HG02623 (cell line): ENCODE measurements at regions not wholly inside any gene's neighbourhood (a gene's known extent, or its start where the extent isn't known, plus 50 kb on each side); places are given as distances from the start of the nearest gene placed in this dataset.

ENCODE experiments used
- ATAC-seq: cut with Tn5 transposase; IDR thresholded peaks from one replicate; pipeline ENCODE4 v1.9.1; 2021; ENCODE audit warnings: moderate library complexity; ENCODE audit not compliant: unreplicated experiment

DNA sequence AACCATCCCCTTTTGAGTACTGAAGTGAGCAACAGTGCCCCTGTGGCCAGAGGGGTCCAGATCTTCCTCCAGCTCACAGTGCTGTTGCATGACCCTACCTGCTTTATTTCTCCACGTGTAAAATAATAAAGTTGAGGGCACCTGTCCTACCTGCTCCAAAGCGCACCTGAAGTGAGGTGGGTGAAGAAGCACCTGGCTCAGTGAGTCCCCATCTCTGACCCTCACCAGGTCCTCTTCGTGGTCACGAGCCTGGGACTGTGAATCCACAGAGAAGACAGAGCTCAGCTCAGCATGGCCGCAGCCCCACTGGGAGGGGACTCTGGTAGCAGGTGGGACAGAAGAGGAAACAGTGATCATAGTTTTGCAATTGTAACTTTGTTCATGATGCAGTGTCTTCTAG is 976.7 kb upstream of the TMEM132C start:
- ATAC-seq, result no peak

DNA sequence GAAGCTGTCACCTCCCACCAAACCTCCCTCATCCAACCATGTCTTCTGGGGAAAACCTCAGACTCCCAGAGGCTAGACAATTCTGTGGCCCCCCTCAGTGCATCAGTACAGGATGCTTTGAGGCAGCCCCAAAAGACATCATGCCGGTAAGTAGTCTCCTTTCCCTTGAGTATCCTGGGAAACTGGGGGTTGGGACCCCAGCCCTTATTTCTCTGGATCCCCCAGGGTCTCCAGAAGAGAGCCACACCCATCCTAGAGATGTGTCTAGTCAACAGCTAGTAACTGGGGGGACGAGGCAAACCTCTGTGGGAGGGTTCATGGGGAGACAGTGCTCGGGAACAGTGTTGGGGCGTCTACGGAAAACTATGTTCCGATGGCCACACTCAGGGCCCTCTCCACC is 974.2 kb upstream of the TMEM132C start:
- ATAC-seq, result no peak

DNA sequence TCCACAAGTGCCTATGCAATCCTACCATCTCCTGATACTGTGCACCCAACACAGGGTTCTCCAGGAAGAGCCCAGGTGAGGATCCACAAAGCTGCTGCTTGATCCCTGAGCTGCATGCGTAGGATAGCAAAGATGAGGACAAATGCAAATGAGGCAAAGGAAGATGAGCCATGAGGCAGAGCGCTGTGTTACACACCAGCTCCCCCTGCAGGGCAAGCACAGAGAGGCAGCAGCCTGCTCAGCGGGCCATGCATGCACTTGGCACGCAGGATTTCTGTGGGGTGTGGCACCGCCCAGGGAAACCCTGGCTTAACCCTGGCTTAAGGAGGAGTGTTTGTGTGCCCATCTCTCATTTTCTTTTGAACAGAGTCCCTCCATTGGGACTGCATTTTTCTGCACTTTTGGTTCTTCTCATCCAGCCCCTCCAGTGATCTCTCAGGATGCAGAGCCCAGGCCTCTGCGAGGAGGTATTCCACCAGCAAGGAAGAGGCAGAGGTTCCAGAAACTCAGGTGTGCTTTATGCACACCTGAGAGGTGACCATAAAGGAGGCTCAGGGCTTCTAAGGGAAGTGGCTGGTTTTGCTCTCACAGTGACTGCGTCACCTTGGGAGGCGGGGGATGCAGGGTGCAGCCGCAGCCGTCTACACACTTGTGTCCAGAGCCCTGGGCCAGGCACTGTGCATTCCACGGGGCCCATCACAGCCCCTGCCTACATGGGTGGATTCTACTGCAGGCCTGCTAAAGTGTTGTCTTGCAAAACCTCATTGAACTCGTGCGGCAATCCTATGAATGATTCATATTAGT is 973.3 kb upstream of the TMEM132C start:
- no peak for ATAC-seq

DNA sequence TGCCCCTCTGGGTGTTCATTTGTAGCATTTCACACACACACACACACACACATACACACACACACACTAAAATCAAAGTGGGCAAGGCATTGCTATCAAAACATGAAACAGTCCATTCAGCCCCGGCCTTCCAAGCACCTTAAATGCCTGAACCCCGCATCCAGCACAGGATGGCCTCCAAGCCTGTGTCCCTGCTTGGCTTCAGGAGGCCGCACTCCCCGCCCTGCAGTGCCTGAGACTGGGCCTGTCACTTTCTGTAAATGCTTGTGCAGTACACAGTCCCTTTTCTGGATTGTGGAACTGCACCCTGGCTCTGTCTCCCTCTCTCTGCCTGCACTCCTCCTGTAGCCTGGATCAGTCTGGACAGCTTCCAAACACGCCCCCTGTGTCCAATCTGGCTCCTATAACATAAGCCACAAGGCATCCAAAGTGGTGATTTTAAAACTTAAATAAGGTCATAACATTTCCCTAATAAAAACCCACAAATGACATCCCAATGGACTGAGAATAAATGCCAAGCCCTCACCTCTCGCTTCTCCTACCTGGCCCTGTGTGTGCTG is 972.2 kb upstream of the TMEM132C start:
- ATAC-seq, result no peak

DNA sequence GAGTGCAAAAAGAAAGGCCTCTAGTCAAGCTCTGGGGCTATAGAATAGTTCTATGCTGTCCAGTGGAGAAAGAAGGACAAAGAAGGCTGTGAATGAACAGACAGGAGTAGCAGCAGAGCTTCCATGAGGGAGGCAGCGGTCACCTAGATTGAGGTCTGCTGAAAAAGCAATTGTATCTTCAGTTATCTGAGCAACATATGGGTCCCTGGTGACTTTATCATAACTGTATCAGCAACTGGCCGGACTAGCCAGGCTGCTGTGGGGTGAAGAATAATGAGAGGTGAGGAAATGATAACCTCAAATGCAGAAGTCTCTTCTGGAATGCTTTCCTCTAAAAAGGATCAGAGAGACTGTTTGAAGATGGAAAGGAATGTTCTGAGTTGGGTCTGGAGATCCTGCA is 971.3 kb upstream of the TMEM132C start:
- no peak for ATAC-seq

DNA sequence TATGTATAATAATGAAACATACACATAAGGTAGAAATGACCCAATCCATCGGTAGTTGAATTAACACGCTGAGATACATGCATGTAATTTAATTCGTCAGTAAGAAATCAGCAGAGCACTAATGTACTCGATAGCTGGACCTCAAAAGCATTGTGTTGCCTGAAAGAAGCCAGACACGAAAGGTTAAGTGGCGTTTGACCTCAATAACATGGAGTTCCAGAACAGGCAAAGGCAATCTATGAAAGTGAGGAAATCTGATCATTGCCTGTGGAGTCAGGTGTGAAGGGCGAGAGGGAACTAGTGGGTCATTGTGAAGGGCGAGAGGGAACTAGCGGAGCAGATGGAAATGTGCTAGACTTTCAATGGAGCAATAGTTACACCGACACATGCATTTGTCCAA is 970.4 kb upstream of the TMEM132C start:
- no peak for ATAC-seq

DNA sequence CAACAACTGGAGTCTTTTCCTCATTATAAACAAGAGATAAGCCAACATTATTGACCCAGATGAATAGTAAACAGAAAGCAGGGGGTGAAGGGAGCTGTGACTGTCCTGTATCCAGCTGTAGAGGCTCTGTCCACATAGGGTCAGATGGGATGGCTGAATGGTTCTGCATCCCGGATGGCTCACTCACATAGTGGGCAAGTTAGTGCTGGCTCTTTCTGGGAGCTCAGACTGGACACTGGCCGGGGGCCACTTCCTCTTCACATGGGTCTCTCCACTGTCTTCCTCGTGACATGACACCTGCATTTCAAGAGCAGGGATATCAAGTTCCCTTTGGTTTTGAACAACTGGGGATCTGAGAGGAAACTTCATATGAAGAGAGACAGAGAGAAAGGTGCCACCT is 969.6 kb upstream of the TMEM132C start:
- no peak for ATAC-seq

DNA sequence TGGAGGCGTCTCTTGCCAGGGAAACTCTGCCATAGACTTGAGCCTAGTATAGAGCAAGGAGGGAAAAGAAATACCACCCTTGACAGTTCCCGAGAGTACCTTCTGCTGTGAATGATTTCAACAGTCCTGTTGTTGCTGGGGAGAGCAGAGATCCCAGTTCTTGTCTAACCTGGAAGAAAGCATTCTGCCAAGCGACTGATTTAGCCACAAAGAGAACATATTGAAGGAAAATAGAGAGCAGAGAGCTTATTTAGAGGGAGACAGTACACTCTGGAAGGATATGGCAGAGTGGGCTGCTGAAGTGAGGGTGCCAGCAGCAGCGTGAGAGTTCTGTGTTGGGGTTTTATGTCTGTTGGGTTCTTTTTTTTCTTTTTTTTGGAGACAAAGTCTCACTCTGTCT is 966.9 kb upstream of the TMEM132C start:
- ATAC-seq, result no peak

DNA sequence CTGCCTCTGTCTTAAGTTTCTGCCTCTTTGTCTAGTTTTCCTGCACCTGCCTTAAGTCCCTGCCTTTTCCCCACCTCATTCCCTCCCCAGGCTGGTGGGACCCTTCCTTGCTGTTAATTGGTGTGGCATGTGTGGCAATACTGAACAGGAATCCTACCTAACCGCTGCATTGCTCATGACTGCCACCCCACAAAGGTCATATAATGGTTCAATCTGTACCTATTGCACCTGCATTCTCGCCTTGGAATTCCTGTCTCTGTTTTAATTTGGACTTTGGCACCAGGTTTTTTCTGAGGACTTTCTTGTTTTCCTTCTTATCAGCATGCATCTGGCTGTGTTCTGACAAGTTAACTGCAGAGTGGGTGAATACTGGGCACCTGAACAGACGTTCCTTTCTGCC is 966.2 kb upstream of the TMEM132C start:
- ATAC-seq, result no peak

DNA sequence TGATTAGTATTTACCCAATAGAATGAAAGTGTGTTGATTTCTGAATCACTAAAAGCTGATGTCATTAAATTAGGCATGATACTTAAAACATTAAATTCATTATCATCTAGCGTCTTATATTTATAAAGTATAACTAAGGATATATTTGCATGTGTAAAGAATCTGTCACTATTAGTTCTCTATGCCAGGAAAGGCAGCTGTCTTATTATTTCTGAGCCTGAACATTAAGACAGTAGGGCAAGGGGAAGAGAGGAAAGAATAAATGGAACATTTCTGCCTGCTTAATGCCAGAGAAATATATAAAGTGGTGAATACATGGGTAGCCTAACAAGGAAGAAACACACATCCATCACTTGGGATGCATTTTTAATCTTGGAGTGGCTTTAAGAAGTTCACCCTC is 965.1 kb upstream of the TMEM132C start:
- no peak for ATAC-seq

DNA sequence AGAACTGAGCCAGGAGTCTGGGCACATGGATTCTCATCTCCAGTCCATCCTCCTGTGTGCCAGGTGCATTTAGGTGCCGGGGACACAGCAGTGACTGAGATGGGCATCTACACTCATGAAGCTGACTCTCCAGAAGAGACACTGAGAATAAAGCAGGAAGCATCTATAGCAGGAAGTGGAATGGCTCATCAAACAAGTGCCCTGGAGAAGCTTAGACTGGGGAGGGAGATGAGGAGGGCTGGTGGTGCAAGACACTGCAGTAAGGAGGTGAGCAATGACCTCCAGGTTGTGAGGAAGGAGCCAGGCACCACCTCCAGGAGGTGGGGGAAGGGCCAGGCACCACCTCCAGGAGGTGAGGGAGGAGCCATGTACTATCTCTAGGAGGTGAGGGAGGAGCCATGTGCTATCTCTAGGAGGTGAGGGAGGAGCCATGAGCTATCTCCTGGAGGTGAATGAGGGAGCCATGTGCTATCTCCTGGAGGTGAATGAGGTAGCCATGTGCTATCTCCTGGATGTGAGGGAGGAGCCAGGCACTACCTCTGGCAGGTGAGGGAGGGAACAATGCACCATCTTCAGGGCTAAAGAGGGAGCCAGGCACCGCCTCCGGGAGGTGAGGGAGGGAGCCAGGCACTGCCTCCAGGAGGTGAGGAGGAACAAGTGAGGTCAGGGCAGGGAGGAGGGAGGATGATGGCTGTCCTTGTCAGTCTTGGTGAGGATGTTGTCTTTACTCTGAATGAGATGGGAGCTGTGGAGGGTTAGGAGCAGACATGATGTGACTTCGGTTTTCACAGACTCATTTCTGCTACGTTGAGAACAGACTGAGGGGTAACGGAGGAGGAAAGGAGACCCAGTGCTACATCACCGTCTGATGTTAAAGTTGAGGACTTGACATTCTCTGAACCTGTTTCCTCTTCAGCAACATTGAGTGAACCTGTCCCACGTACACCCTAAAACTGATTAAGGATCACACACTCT is 961.9 kb upstream of the TMEM132C start:
- ATAC-seq, result no peak

DNA sequence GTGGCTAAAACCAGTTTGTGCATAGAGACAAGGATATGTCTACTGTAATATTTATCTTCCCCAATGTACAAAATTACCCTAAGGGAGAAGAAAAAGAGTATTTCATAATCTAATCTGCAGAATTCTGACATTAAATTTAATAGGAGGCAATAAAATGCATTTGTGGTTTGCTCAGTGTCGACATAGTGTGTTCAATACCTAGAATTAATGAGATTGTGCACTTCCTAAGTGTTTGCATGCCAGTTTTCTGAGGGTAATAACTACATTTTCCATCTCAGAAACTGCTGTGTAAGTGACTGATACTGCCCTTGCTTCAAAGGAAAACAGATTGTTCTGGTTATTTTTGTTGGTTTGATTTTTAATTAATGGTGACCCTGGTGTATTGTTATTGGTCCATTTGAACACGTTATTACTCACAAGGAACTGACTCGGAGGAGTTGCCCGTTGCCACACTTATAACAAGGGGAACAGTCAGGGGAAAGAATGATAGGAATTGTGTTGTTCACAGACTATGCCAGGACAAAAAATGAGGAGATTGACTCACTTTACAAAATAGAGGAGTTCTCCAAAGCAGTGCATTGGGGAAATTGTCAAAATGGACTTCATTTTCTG is 960.3 kb upstream of the TMEM132C start:
- ATAC-seq, result no peak

DNA sequence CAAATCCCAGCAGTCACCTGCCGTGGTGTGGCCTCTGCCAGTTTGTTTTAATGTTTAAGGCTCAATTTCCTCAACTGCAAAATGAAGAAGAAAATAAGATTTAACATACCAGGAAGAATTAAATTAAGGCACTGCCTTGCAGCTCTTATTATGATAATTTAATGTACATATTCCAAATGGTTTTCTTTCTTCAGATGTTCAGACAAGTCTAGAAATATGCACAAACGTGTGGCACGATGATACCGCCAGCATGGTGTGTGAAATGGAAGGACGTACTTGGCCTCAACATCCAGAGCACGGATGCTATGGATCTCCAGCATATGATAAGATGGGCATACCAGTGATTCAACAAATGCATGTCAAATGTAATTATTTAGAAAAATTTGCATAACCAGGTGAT is 959.4 kb upstream of the TMEM132C start:
- no peak for ATAC-seq

DNA sequence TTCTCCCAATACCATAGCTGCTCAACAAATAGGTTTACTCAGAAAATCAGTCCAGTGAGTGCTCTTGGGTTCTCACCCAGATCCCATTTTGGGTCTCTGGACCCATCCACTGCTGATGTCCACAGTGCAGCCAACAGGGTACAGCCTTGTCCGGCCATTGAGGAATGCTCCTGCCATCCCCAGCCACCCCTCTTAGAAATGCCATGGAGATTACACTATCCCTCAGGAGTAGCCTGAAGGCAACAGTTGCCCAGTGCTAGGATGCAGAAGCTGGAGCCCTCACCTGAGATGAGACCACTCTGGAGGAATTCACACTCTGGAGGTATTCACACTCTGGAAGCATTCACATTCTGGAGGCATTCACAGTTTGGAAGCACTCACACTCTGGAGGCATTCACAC is 958.8 kb upstream of the TMEM132C start:
- no peak for ATAC-seq

DNA sequence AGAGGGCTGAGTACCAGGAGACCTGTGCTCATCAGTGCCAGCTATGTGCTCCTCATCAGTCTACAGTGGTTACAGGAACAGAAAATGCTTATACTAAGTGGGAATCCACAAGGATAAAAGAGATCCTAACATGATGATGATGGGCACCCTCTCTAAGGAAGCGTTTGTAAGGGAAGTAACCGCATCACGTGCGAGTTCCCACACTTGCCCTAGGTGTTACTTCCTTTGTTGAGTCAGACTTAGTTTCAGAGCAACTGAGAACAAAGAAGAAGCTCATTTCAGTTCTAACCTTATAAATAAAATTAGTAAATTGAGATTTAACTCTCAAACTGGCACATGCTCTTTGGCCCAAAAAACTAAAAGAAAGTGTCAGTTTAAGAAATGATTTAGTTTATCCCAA is 956.4 kb upstream of the TMEM132C start:
- ATAC-seq, result no peak

DNA sequence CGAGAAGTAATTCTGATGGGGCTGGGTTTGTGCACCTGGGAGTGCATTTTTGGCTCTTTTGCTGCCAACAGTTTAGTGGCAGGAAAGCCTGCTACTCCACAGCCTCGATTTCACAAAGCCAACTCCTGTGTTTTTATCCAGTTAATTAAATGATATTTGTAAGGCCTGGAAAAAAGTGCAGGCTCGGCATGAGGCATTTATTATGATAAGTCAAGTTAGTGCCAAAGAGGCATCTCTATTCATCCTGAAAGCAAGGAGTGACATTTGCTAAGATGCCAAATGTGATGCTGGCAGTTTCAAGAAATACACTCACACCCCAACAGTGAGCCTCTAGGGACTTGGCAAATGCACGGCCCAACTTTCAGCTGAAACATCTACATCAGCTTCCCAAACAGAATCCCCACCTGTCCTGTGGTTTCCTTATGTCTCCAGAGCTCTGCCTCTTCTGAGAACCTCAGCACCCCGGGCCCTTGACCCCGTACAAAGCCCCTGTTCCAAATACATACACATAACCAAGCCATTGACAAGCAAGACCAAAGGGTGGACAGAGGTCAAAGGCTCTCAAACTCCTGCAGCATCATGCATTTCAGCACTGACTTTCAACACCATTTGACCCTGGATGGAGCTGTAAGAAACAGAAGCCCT is 955.1 kb upstream of the TMEM132C start:
- no peak for ATAC-seq

DNA sequence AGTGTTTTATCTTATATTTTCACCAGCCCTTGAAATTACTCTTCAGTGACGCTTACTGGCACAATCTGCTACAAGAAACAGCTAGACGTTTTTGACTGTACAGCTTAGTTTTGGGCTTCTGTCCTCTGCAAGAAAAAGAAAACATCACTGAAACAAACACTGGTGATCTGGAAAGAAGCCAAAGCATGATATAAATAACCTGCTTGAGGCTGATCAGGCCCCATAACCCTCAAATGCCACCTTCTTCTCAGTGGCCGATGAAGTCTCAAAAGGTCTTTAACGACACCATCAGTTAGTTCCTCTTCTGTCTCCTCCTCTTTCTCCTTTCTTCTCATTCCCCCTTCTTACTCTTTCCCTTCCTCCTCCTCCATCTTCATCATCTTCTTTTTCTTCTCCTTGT is 942.3 kb upstream of the TMEM132C start:
- ATAC-seq, result no peak

DNA sequence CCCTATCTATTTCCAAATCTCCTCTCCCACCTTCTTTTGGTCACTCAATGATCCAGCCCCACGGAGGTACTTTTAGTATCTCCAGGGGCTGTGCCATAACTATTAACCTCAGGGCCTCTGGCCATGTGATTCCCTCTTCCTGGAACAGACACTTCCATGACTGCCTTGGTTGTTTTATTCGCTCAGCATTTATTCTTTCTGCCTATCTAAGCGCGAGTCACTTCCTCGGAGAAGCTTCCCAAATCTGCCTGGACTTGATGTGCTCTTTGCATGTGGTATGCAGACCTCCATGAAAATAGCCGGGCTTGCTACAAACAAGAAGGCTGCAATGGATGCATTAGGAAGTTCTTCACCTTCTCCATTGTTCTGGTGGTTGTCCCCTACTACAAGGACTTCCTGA is 939.0 kb upstream of the TMEM132C start:
- ATAC-seq, result no peak

DNA sequence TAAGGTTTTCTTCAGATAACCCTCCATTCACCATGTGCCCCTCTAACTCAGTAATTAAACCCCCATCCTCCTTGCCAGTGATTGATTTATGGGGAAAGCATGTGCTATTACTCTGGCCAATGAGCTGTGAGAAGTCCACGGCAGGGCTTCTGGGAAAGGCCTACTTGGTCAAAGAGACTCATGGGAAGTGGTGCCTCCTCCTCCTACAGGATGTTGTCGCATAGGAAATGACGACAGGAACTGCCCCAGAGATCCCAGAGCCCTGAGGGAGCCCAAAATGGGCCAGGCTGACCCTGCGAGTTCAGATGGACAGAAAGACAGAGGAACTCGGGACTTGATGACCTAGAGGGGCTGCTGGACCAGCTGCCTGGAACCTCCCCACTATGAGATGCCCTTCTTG is 938.1 kb upstream of the TMEM132C start:
- ATAC-seq, result no peak

DNA sequence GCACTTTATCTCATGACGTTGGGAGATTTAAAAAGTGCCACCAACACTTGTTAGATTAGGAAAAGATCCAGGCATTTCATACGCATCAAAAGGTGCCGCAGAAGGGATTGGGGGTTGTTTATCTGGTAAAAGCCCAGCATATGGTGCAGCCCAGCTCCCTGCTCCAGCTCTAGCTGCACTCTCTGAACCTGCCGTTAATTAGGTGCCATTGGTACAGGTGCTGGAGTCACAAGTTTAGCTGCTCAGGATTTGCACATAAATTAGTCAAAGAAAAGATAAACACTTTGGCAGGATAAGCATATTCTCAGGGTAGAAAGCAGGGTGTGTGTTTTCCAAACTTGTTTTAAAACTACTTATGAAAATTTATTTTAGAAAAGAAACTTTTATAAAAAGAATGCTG is 932.6 kb upstream of the TMEM132C start:
- no peak for ATAC-seq
